Neural cell (in vitro differentiated cells): ENCODE measurements at regions not wholly inside any gene's neighbourhood (a gene's known extent, or its start where the extent isn't known, plus 50 kb on each side); places are given as distances from the start of the nearest gene placed in this dataset.

Source experiments
- H2AFZ ChIP-seq: fragments of 200-600, 300-800 bp; sonication (generic), shearing (Covaris generic); 2 replicates; pipeline ENCODE4 v1.6.0; 2014; ENCODE audit warnings: low read depth, mild to moderate bottlenecking, antibody characterized with exemption, low read length, moderate library complexity
- H3F3A ChIP-seq: fragments of 200-600 bp; shearing (Covaris generic); 2 replicates; pipeline ENCODE4 v1.6.1; 2016; ENCODE audit warnings: mild to moderate bottlenecking, moderate library complexity, mixed read lengths, antibody characterized with exemption, low read length; ENCODE audit not compliant: insufficient read depth, poor library complexity, severe bottlenecking
- H3K27ac ChIP-seq: fragments of 200-600, 300-800 bp; sonication (generic), shearing (Covaris generic); 2 replicates; pipeline ENCODE4 v1.5.1; 2014; ENCODE audit warnings: mild to moderate bottlenecking, low read length, moderate library complexity
- H3K27me3 ChIP-seq: fragments of 300-800, 200-600 bp; sonication (generic), shearing (Covaris generic); 2 replicates; pipeline ENCODE4 v1.6.0; 2014; ENCODE audit warnings: mild to moderate bottlenecking, low read depth, low read length, moderate library complexity; ENCODE audit not compliant: insufficient read depth
- H3K36me3 ChIP-seq: fragments of 300-800, 200-600 bp; sonication (generic), shearing (Covaris generic); 2 replicates; pipeline ENCODE4 v1.5.1; 2014; ENCODE audit warnings: mild to moderate bottlenecking, antibody characterized with exemption, low read length, moderate library complexity; ENCODE audit not compliant: insufficient read depth
- H3K4me2 ChIP-seq: fragments of 300-800, 200-600 bp; sonication (generic), shearing (Covaris generic); 2 replicates; pipeline ENCODE4 v1.6.0; 2014; ENCODE audit warnings: mild to moderate bottlenecking, low read length
- H3K4me3 ChIP-seq: fragments of 300-800, 200-600 bp; sonication (generic), shearing (Covaris generic); 2 replicates; pipeline ENCODE4 v1.5.1; 2014; ENCODE audit warnings: mild to moderate bottlenecking, low read length, moderate library complexity
- H3K79me2 ChIP-seq: fragments of 200-600 bp; shearing (Covaris generic); replicated peaks from 2 replicates; pipeline ENCODE4 v1.6.0; 2014; ENCODE audit warnings: mild to moderate bottlenecking, low read length, moderate library complexity; ENCODE audit not compliant: insufficient read depth
- H3K9ac ChIP-seq: fragments of 300-800, 200-600 bp; sonication (generic), shearing (Covaris generic); 2 replicates; pipeline ENCODE4 v1.6.1; 2016; ENCODE audit warnings: mild to moderate bottlenecking, low read length, mixed read lengths
- H3K9me2 ChIP-seq: fragments of 200-600 bp; shearing (Covaris generic); 2 replicates; pipeline ENCODE4 v1.6.1; 2016; ENCODE audit warnings: mild to moderate bottlenecking, low read length, mixed read lengths; ENCODE audit not compliant: insufficient read depth
- H3K9me3 ChIP-seq: fragments of 200-600, 300-800 bp; sonication (generic), shearing (Covaris generic); 2 replicates; pipeline ENCODE4 v1.6.1; 2016; ENCODE audit warnings: mild to moderate bottlenecking, mixed run types, low read length, moderate library complexity, mixed read lengths
- H4K20me1 ChIP-seq: fragments of 200-600 bp; shearing (Covaris generic); 2 replicates; pipeline ENCODE4 v1.6.1; 2016; ENCODE audit warnings: mild to moderate bottlenecking, mixed run types; ENCODE audit not compliant: insufficient read depth
- EP300 ChIP-seq: fragments of 450-650 bp; conservative IDR thresholded peaks from 2 replicates; pipeline ENCODE4 v1.6.1; 2014; ENCODE audit warnings: antibody characterized with exemption, mild to moderate bottlenecking, moderate library complexity; ENCODE audit not compliant: poor library complexity, severe bottlenecking
- EZH2 ChIP-seq: fragments of 200-600, 300-800 bp; shearing (Covaris generic), sonication (generic); IDR thresholded peaks from 2 replicates; pipeline ENCODE4 v1.6.1; 2014; ENCODE audit warnings: antibody characterized with exemption, low read length, borderline replicate concordance, mild to moderate bottlenecking; ENCODE audit not compliant: insufficient read depth, poor library complexity, severe bottlenecking
- MXI1 ChIP-seq: fragments of 450-650 bp; conservative IDR thresholded peaks from 2 replicates; pipeline ENCODE4 v1.6.1; 2014; ENCODE audit warnings: antibody characterized with exemption, mild to moderate bottlenecking; ENCODE audit not compliant: poor library complexity, severe bottlenecking
- RAD21 ChIP-seq: fragments of 450-650 bp; conservative IDR thresholded peaks from 2 replicates; pipeline ENCODE4 v1.6.1; 2014; ENCODE audit warnings: antibody characterized with exemption, mild to moderate bottlenecking, moderate library complexity
- SMC3 ChIP-seq: fragments of 450-650 bp; conservative IDR thresholded peaks from 2 replicates; pipeline ENCODE4 v1.6.1; 2014; ENCODE audit warnings: antibody characterized with exemption, mild to moderate bottlenecking, moderate library complexity; ENCODE audit not compliant: poor library complexity
- TAF1 ChIP-seq: IDR thresholded peaks from 2 replicates; pipeline ENCODE4 v1.6.1; 2012; ENCODE audit warnings: low read depth
- TF ChIP-seq, protein P1 (sequence below): fragments of 450-650 bp; IDR thresholded peaks from 2 replicates; pipeline ENCODE4 v1.5.1; 2014; ENCODE audit warnings: antibody characterized with exemption, mild to moderate bottlenecking, moderate library complexity; ENCODE audit not compliant: poor library complexity, severe bottlenecking
- TF ChIP-seq, protein P2 (sequence below): IDR thresholded peaks from 2 replicates; pipeline ENCODE4 v1.6.1; 2012; ENCODE audit warnings: borderline replicate concordance

DNA sequence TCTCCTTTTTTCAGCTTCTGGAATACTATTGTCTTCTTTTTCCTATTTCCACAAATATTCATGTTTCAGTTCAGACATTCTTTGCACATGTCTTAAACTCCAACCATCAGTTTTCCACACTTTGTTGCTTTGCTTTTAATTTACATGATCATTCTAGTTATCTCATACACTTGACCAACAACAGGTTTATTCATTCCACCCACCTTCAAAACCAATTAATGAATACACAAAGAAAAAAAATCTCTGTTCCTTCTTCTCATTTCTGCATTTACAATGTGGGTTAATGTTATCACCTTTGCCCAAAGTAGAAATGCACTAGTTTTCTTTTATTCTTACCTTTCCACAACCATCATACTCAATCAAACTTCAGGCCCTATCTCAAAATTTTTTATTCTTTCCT is 216.7 kb downstream of the FRK start:
- H3F3A ChIP-seq, result no peaks in the 10 kb centered on the region
- TF ChIP-seq EP300 (no peak), EZH2 (no peak), MXI1 (no peak), SMC3 (no peak)
- TF ChIP-seq, protein P1, sequence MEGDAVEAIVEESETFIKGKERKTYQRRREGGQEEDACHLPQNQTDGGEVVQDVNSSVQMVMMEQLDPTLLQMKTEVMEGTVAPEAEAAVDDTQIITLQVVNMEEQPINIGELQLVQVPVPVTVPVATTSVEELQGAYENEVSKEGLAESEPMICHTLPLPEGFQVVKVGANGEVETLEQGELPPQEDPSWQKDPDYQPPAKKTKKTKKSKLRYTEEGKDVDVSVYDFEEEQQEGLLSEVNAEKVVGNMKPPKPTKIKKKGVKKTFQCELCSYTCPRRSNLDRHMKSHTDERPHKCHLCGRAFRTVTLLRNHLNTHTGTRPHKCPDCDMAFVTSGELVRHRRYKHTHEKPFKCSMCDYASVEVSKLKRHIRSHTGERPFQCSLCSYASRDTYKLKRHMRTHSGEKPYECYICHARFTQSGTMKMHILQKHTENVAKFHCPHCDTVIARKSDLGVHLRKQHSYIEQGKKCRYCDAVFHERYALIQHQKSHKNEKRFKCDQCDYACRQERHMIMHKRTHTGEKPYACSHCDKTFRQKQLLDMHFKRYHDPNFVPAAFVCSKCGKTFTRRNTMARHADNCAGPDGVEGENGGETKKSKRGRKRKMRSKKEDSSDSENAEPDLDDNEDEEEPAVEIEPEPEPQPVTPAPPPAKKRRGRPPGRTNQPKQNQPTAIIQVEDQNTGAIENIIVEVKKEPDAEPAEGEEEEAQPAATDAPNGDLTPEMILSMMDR, result no peak
- H4K20me1 ChIP-seq, result no peaks in the 10 kb centered on the region
- H3K4me3 ChIP-seq, result no peak overlapping the region
- no peaks in the 10 kb centered on the region for H3K9me3 ChIP-seq
- no peaks in the 10 kb centered on the region for H3K9me2 ChIP-seq
- no peak overlapping the region for H3K4me2 ChIP-seq
- H3K9ac ChIP-seq, result no peak overlapping the region
- no peaks in the 10 kb centered on the region for H3K27me3 ChIP-seq
- H3K79me2 ChIP-seq, result no peaks in the 10 kb centered on the region
- H3K27ac ChIP-seq, result no peak overlapping the region
- H3K36me3 ChIP-seq, result no peaks in the 10 kb centered on the region
- no peak overlapping the region for H2AFZ ChIP-seq

DNA sequence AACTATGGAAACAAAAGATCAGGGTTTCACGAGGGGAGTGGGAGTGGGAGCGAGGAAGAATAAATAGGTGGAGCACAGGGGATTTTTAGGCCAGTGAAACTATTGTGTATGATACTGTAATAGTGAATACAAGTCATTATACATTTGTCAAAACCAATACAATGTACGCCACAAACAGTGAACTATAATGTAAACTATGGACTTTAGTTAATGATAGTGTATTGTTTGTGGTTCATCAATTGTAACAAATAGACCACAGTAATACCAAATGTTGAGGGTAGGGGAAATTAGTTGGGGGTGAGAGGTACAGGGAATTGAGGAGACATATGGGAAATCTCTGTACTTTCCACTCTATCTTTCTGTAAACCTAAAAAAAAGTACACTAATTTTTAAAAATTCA is 218.4 kb downstream of the FRK start:
- H2AFZ ChIP-seq, result no peak overlapping the region
- H3K9ac ChIP-seq, result no peak overlapping the region

More for the DNA sequence above, 218.4 kb downstream of the FRK start:
- no peaks in the 10 kb centered on the region for H3K36me3 ChIP-seq
- H3K4me3 ChIP-seq, result no peak overlapping the region
- no peaks in the 10 kb centered on the region for H4K20me1 ChIP-seq
- no peaks in the 10 kb centered on the region for H3K27me3 ChIP-seq
- H3K79me2 ChIP-seq, result no peaks in the 10 kb centered on the region
- H3K27ac ChIP-seq, result no peak overlapping the region
- H3K4me2 ChIP-seq, result no peak overlapping the region
- no peaks in the 10 kb centered on the region for H3K9me2 ChIP-seq
- no peaks in the 10 kb centered on the region for H3K9me3 ChIP-seq
- TF ChIP-seq, protein P2, sequence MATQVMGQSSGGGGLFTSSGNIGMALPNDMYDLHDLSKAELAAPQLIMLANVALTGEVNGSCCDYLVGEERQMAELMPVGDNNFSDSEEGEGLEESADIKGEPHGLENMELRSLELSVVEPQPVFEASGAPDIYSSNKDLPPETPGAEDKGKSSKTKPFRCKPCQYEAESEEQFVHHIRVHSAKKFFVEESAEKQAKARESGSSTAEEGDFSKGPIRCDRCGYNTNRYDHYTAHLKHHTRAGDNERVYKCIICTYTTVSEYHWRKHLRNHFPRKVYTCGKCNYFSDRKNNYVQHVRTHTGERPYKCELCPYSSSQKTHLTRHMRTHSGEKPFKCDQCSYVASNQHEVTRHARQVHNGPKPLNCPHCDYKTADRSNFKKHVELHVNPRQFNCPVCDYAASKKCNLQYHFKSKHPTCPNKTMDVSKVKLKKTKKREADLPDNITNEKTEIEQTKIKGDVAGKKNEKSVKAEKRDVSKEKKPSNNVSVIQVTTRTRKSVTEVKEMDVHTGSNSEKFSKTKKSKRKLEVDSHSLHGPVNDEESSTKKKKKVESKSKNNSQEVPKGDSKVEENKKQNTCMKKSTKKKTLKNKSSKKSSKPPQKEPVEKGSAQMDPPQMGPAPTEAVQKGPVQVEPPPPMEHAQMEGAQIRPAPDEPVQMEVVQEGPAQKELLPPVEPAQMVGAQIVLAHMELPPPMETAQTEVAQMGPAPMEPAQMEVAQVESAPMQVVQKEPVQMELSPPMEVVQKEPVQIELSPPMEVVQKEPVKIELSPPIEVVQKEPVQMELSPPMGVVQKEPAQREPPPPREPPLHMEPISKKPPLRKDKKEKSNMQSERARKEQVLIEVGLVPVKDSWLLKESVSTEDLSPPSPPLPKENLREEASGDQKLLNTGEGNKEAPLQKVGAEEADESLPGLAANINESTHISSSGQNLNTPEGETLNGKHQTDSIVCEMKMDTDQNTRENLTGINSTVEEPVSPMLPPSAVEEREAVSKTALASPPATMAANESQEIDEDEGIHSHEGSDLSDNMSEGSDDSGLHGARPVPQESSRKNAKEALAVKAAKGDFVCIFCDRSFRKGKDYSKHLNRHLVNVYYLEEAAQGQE, result no peak
- TF ChIP-seq RAD21, result no peak
- TF ChIP-seq EP300, result no peak
- TF ChIP-seq, protein P1, result no peak
- TF ChIP-seq MXI1, result no peak
- no peak for TF ChIP-seq TAF1
- no peaks in the 10 kb centered on the region for H3F3A ChIP-seq
